ENCODE measurements at regions not wholly inside any gene's neighbourhood (a gene's known extent, or its start where the extent isn't known, plus 50 kb on each side); places are given as distances from the start of the nearest gene placed in this dataset.
"Not testable (repeated sequence)": the region's sequence is repeated elsewhere in the genome, so short reads cannot be mapped to it uniquely, and the experiment has no call there.

DNA sequence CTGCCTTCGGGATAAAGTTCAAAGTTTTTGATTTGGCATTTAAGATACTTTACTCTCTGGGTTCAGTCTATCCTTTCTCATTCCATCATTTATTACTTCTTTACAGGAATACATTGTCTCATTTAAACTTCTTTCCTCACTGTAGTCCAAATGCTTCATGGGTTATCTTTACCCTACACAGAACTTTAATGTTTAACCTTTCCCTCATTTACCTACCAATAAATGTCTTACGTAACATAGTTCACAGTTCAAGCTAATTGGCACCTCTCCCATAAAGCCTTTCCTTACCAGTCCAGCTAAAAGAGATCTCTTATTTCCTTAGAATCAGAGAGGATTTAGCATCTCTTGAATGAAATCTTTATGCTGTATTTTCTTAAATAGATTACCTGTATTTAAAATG, 476.3 kb upstream of the SEL1L start:
- POLR2A ChIA-PET, result no interaction called here
- CTCF ChIA-PET, result no interaction called here

- ChIA-PET POLR2A (no interaction called here), CTCF (no interaction called here)
These were observed 477.8 kb upstream of the SEL1L start for GRCh38 chr14:82011460-82011859.

GRCh38 chr14:82029038-82029437, 495.4 kb upstream of the SEL1L start:
- ChIA-PET POLR2A (interaction anchor here (0.6 kb wide), 1 partner anchor 1051 kb away, joined by 3 read pairs; no protein-coding TSS in a partner anchor), CTCF (no interaction called here)

GRCh38 chr14:82035397-82035796, 501.7 kb upstream of the SEL1L start:
- ChIA-PET CTCF (no interaction called here), POLR2A (no interaction called here)

DNA sequence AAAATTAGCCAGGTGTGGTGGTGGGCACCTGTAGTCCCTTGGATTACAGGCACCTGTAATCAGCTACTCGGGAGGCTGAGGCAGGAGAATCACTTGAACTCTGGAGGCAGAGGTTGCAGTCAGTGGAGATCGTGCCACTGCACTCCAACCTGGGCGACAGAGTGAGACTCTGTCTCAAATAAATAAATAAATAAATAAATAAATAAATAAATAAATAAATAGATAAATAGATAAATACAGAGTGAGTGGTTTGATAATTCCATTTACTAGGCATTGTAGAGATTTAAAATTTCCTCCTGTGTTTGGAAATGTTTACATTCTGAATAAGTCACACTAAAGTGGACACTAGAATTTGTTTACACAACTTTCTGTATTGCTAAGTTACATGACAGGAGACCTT, 504.4 kb upstream of the SEL1L start:
- CTCF ChIA-PET, POLR2A ChIA-PET: not testable (repeated sequence)

GRCh38 chr14:82045339-82045738, 511.7 kb upstream of the SEL1L start:
- ChIA-PET POLR2A (no interaction called here), CTCF (no interaction called here)

DNA sequence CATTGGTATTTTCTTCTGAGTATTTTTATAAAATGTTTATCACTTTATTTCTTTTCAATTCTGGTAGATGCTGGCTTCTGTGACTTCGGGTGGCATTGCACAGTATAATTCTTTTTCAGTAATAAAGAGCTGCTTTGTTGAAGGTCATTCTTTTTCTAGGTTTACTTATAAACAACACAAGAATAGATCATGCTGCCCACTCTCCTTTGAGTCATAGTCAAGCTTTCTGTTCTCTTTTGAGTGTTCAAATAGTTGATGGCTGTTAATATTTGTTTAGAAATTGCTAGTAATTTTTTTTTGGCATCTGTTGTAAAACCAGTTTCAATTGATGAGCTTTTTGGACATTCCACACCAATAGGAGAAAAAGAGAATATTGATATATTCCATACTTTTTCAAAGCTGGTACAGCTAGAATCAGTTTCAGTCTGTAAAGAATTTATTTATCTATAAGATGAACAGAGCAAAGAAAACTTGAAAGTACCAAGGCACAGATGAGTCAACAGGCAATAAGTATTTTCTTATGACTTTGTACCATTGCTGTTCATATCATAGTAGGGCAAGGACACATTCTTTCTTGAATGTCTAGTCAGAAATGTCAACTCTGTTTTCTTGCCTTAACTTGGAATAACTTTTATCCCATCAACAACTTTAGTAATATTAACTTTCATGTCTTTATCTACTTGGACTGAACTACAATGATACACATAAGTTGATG, 513.0 kb upstream of the SEL1L start:
- POLR2A ChIA-PET, result no interaction called here
- CTCF ChIA-PET, result no interaction called here

DNA sequence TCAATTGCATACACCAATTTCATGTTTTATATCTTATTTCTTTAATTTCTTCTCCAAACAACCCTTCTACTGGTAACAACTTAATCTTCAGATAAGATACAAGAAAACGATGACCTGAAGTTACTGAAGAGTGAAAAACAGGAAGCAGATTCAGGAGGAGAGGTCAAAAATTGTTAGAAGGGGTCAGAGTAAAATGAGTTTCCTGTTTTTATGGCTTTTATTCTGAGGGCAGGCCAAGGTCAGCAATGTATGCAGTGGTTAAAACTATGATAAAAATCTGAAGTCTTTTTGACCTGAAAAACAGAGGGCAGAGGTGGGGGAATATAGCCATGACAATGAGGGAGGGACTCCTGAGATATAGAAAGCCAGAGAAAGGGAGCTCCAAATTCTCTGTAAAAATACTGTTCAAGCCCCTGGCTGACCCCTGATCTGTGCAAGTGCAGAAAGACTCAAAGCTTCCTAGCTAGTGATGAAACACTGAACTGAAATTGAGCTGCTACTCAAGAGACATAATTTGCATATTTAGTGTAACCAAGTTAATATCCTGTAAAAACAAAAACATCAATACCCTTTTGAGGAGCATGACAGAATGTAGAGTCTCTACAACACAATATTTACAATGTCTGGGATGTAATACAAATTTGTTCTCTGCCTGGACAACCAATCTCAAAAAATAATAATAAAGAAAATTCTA, 514.3 kb upstream of the SEL1L start:
- POLR2A ChIA-PET, result no interaction called here
- CTCF ChIA-PET, result no interaction called here

DNA sequence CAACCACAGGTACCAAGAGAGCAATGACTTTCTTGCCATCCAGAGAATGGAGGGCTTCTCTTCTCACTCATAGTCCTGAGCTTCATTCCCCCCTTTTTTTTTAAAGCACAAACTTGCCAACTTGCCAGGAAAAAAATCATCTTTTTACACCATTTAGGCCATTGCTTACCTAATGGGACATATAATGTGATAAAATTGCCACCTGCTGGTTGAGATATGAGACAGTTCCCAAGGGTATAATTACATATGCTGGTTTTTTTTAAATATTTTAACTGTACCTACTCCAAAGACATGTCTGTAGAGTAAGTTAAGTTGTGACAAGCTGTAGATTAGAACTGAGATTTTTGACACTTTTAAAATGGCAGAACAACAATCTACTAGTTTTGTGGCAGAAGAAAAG, 519.1 kb upstream of the SEL1L start:
- POLR2A ChIA-PET, result no interaction called here
- CTCF ChIA-PET, result no interaction called here

- ChIA-PET CTCF (no interaction called here), POLR2A (no interaction called here)
These were observed 522.0 kb upstream of the SEL1L start for GRCh38 chr14:82055515-82056115.

- CTCF ChIA-PET, result no interaction called here
- POLR2A ChIA-PET, result no interaction called here
These were observed 526.6 kb upstream of the SEL1L start for GRCh38 chr14:82060219-82060618.

DNA sequence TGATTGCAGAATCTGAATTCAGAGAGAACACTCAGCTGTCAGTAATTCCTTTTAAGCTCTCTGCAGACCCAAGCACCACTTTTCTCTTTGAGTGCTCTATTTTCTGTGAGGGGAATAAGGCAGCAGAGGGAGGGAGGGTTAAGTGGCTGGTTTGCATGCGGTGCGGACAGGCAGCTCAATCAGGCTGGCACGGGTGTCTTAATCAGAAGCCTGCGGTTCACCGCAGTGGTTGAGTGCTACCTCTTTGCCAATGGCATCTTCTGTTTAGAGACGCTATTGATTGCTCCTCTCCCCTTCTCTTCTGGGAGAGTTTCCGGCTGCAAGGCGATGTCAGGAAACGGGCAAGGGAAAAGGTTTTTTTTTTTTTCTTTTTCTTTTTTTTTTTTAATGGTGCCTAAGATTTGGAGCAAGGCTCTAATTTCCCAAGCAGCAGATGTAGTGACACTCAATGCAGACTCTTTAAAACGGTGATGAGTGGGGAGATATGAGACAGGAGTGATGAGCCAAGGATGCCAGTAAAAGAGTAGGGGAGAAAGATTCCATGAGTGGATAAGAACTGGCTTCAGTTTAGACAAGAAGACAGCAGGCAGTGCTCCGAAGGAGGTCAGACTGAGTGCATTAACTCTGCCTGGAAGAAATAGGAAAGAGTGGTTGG, 533.7 kb upstream of the SEL1L start:
- ChIA-PET CTCF (no interaction called here), POLR2A (no interaction called here)

- CTCF ChIA-PET, result no interaction called here
- POLR2A ChIA-PET, result no interaction called here
These were observed 536.4 kb upstream of the SEL1L start for GRCh38 chr14:82070040-82070439.

DNA sequence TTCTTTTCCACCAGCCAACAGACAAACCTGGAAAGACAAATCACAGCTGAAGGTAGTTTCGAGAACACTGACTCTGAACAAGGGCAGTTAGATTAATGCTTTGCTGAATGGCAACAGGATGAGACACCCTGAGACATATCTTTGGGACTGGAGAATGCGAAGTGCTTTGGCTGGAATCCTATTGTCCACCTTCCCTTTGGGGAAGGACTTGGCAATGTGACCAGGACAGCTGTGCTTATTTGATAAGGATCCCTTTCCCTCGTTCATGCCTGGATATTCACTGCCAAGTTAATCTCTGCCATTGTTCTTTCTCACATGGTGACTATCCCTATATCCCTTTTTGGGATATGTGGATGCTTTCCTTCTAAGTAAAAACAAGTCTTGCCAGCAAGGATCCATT, 537.1 kb upstream of the SEL1L start:
- POLR2A ChIA-PET, result no interaction called here
- CTCF ChIA-PET, result no interaction called here

- CTCF ChIA-PET, result no interaction called here
- POLR2A ChIA-PET, result no interaction called here
These were observed 539.9 kb upstream of the SEL1L start for GRCh38 chr14:82073547-82073946.

DNA sequence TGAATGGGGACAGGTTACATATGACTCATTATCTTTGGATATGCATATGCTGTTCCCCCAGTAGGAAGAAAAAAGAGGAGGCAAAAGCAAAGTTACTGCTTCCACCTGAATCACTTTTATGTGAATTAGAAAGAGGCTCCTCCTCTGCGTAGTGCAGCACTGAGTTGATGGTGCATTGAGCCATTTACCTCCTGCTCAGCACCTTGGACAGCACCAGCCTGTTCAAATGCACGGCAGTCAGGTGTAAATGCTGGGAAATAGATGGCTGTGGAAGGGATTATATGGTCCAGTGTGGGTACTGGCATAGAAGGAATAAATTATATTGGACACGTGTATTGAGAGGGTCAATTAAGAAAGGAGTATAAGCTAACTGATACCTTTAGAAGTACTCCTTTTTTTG, 541.9 kb upstream of the SEL1L start:
- CTCF ChIA-PET, result no interaction called here
- POLR2A ChIA-PET, result no interaction called here

- ChIA-PET CTCF (no interaction called here), POLR2A (no interaction called here)
These were observed 545.9 kb upstream of the SEL1L start for GRCh38 chr14:82079553-82079952.

GRCh38 chr14:82080370-82080769, 546.7 kb upstream of the SEL1L start:
- ChIA-PET POLR2A (no interaction called here), CTCF (no interaction called here)

DNA sequence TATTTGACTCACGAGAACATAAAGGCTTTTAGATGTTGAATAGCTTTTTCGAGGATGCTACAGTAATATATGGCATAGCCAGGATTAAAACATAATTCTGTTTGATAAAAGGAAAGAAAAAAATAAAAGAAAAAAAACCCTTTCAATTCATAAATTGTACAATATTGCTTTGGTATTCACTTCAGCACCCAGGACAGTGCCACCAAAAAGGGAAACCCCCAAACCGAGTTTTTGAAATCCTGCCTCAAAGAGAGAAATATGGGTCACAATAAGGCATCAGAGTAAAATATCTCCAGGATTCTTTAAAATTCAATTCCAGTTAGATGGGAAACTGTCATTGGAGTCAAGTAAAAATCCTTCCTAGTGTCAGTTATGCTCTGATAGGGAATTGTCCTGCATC, 551.2 kb upstream of the SEL1L start:
- CTCF ChIA-PET, result no interaction called here
- POLR2A ChIA-PET, result no interaction called here

DNA sequence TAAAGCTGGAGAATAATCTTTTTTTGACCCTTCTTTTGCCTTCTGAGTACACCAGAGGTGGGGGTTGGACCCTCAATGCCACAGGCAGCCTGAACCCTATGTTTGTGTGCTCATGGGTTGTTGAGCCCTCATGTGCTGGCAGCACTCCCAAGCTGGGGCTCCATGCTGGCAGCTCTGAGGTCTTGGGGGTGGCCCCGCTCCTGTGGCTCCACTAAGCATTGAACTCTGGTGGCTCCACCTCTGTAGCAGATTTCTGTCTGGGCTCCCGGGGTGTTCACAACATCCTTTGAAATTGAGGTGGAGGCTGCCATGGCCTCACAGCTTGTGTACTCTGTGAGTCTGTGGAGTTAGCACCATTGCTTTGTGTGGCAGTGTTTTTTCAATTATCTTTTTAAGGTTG, 557.4 kb upstream of the SEL1L start:
- POLR2A ChIA-PET, result no interaction called here
- CTCF ChIA-PET, result no interaction called here

GRCh38 chr14:82094829-82095345, 561.2 kb upstream of the SEL1L start:
- CTCF ChIA-PET, result no interaction called here

More at GRCh38 chr14:82094829-82095345, 561.2 kb upstream of the SEL1L start:
- POLR2A ChIA-PET, result no interaction called here
